A673 (cell line): ENCODE measurements at regions not wholly inside any gene's neighbourhood (a gene's known extent, or its start where the extent isn't known, plus 50 kb on each side); places are given as distances from the start of the nearest gene placed in this dataset.

Experiments
- EZH2 ChIP-seq: fragments of 200-600 bp; sonication (generic); IDR thresholded peaks from 2 replicates; pipeline ENCODE4 v1.6.1; 2017; ENCODE audit warnings: borderline replicate concordance, low read depth, mild to moderate bottlenecking, mixed read lengths, antibody characterized with exemption, low read length; ENCODE audit not compliant: poor library complexity, severe bottlenecking
- TF ChIP-seq, protein P1 (sequence below): fragments of 300-800, 200-600 bp; sonication (generic); conservative IDR thresholded peaks from 2 replicates; pipeline ENCODE4 v1.5.1; 2017; ENCODE audit warnings: low read depth, mild to moderate bottlenecking, antibody characterized with exemption, low read length, moderate library complexity, mixed read lengths

DNA sequence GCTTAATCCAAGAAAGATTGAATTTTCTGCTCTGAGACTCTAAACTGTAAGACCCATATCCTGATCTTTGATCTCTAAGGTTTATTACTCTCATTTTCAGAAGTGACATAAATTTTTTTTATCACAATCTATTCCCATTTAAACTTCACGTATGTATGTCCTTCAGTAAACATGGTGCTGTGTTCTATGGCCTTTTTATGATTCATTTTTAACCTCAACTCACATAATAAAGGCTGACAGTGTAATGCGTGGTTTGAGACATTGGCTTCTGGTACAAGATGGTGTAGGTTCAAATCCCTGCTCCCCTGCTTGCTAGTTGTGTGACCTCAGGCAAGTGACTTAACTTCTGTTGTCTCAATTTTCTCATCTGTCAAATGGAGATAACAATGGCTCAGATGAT, 306.0 kb upstream of the AADAT start:
- TF ChIP-seq, protein P1, sequence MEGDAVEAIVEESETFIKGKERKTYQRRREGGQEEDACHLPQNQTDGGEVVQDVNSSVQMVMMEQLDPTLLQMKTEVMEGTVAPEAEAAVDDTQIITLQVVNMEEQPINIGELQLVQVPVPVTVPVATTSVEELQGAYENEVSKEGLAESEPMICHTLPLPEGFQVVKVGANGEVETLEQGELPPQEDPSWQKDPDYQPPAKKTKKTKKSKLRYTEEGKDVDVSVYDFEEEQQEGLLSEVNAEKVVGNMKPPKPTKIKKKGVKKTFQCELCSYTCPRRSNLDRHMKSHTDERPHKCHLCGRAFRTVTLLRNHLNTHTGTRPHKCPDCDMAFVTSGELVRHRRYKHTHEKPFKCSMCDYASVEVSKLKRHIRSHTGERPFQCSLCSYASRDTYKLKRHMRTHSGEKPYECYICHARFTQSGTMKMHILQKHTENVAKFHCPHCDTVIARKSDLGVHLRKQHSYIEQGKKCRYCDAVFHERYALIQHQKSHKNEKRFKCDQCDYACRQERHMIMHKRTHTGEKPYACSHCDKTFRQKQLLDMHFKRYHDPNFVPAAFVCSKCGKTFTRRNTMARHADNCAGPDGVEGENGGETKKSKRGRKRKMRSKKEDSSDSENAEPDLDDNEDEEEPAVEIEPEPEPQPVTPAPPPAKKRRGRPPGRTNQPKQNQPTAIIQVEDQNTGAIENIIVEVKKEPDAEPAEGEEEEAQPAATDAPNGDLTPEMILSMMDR, result no peak
- TF ChIP-seq EZH2, result no peak
